Esophagus muscularis mucosa (tissue), 3 donors: ENCODE measurements at regions not wholly inside any gene's neighbourhood (a gene's known extent, or its start where the extent isn't known, plus 50 kb on each side); places are given as distances from the start of the nearest gene placed in this dataset.

Experiments used
- CTCF ChIP-seq, 3 experiments: fragments of 200-600 bp in 2 of 3; fragments of 450-650 bp in 1 of 3; sonication (generic) in 2 of 3; IDR thresholded peaks; one replicate each; pipeline ENCODE4 v1.5.1; 2017 to 2019; ENCODE audit warnings: antibody characterized with exemption in 3 of 3, mild to moderate bottlenecking in 2 of 3, moderate library complexity in 1 of 3
- POLR2AphosphoS5 ChIP-seq, 2 donors: sonication (generic); formaldehyde crosslinking; IDR thresholded peaks; one replicate each; pipeline ENCODE4 v1.6.1; 2017; ENCODE audit warnings: antibody characterized with exemption in 2 of 2

- TF ChIP-seq CTCF (IDR thresholded peaks at IDR 0.05) (no peak), POLR2AphosphoS5 (IDR thresholded peaks at IDR 0.05) (no peak)
These were observed 848.4 kb upstream of the COX7C start for GRCh38 chr5:85769347-85769746.
